ENCODE measurements at regions not wholly inside any gene's neighbourhood (a gene's known extent, or its start where the extent isn't known, plus 50 kb on each side); places are given as distances from the start of the nearest gene placed in this dataset.

GRCh38 chr14:71290960-71291466 is 383.8 kb downstream of the PCNX1 start:
- TF ChIP-seq CTCF (IDR thresholded peaks at IDR 0.05) (no peak), POLR2A (IDR thresholded peaks at IDR 0.05) (no peak)

Measured in sigmoid colon (tissue), 3 donors.